Kidney epithelial cell (primary cell): ENCODE measurements at regions not wholly inside any gene's neighbourhood (a gene's known extent, or its start where the extent isn't known, plus 50 kb on each side); places are given as distances from the start of the nearest gene placed in this dataset.

Source experiments
- DNase-seq: peaks from one replicate; pipeline ENCODE4 v3.0.0-alpha.2; 2010; ENCODE audit warnings: low read depth
- H3K27me3 ChIP-seq: 2 replicates; pipeline ENCODE4 v1.6.0; 2011; ENCODE audit warnings: low read length; ENCODE audit not compliant: control insufficient read depth, insufficient read depth
- H3K36me3 ChIP-seq: 2 replicates; pipeline ENCODE4 v1.5.1; 2011; ENCODE audit warnings: low read length; ENCODE audit not compliant: control insufficient read depth, insufficient read depth
- H3K4me3 ChIP-seq: 2 replicates; pipeline ENCODE4 v1.5.1; 2011; ENCODE audit warnings: low read depth, mild to moderate bottlenecking, control low read depth, low read length
- CTCF ChIP-seq: IDR thresholded peaks from 2 replicates; pipeline ENCODE4 v1.5.1; 2011; ENCODE audit warnings: mild to moderate bottlenecking, moderate library complexity, low read length, control low read depth, inconsistent platforms; ENCODE audit not compliant: insufficient read depth, poor library complexity, severe bottlenecking

DNA sequence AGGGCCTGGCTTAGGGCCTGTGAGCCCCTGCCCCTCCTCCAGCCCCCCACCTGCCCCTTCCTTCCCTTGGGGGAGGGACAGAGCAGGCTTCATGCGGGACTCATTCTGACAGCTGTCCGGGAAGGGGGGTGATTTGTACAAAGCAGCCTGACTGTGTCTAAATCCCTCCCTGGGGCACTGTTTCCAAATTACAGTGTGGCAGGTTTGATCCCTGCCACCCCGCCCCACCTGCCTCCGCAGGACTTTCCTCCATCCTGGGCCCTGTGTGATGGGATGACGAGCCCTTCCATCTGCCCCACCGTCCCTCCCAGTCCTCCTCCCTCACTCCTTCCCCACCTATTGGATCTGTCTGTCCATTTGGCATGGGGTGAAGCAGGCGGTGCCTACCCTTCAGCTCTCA, 363.9 kb downstream of the BCL11B start:
- Histone ChIP-seq H3K4me3 (no peak overlapping the region), H3K27me3 (no peaks in the 10 kb centered on the region), H3K36me3 (no peaks in the 10 kb centered on the region)
- no peak for TF ChIP-seq CTCF
- DNase-seq: no peak

DNA sequence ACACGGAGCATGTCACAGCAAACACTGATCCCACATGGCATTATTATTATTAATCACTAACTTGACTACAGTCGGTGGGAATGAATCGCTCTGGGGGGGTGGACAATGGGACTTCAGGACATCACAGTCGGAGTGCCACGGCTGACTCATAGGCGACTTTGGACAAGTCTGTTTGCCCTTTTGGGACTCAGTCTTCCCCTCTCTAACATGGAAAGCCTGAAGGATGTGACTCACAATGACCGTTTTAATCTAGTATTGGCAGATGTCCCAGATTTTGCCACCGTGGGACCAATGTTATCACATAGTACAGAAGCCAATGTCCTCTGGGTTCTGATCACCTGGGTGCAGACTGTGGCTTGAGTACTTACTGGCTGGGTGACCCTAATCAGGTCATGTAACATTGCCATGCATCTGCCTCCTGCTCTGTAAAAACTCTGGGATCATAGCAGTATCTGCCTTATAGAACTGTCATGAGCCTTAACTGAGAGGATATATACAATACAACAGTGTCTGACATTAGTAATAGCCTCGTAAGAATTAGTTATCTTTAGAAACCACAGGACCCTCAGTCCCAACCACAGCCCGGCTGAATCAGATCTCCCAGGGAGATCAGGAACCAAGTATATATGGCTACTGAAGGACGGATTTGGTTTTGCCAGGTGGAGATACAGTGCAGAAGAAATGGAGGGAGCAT, 362.6 kb downstream of the BCL11B start:
- Histone ChIP-seq H3K36me3 (no peaks in the 10 kb centered on the region), H3K27me3 (peaks cover 2% of the 10 kb centered on the region), H3K4me3 (no peak overlapping the region)
- no peak for TF ChIP-seq CTCF
- DNase-seq: peak; percentile 54

DNA sequence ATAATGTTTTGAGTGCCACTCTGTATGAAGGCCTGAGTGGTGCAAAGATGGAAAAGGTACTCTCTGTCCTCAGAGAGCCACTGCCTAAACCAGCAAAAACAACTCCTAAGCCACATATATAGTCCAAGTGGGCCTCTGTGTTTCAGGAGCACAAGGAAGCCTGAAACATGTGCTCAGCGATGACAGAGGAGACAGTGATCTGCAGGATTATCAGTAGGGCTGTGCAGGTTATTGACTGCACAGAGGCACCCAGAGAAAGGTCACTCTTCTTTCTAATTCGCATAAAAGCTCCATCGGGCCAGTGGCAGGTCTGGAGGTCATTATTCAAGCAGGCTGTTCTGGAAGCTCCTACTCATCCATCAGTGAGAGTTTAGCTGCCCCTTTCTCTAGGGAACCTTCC, 361.9 kb downstream of the BCL11B start:
- no peaks in the 10 kb centered on the region for H3K36me3 ChIP-seq
- DNase-seq: no peak
- TF ChIP-seq CTCF: no peak
- H3K27me3 ChIP-seq: peaks cover 2% of the 10 kb centered on the region
- H3K4me3 ChIP-seq: no peak overlapping the region

DNA sequence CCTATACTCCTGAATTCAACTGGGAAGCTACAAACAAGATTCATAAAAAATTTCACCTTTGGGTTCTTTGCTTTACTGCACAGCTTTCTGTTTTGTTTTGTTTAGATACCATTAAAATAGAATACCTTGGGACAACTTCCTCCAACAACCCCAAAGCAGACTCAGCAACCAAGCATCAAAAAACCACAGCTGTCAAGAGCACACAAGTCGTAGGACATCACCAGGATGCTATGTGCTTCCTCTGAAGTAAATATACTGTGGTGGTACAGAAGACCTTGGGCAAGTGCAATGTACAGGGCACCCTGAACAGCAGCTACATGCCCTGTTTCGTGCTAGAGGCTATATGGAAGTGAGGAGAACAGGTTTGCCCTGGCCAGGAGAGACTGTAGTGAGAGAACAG, 359.3 kb downstream of the BCL11B start:
- Histone ChIP-seq H3K36me3 (no peaks in the 10 kb centered on the region), H3K4me3 (no peak overlapping the region), H3K27me3 (peaks cover 6% of the 10 kb centered on the region)
- no peak for TF ChIP-seq CTCF
- DNase-seq: no peak

GRCh38 chr14:98913967-98914650, 357.9 kb downstream of the BCL11B start:
- Histone ChIP-seq H3K36me3 (no peaks in the 10 kb centered on the region), H3K27me3 (peaks cover 6% of the 10 kb centered on the region), H3K4me3 (no peak overlapping the region)
- TF ChIP-seq CTCF: no peak
- no peak for DNase-seq
